BE2C (cell line): ENCODE measurements at regions not wholly inside any gene's neighbourhood (a gene's known extent, or its start where the extent isn't known, plus 50 kb on each side); places are given as distances from the start of the nearest gene placed in this dataset.

Experiments used
- DNase-seq: peaks from one replicate; pipeline ENCODE4 v3.0.0-alpha.2; 2020
- H3K27me3 ChIP-seq: fragments of 250-450 bp; sonication (Bioruptor Pico); 2 replicates; pipeline ENCODE4 v1.5.1; 2020; ENCODE audit warnings: mild to moderate bottlenecking
- H3K36me3 ChIP-seq: fragments of 250-450 bp; sonication (Bioruptor Pico); 2 replicates; pipeline ENCODE4 v1.5.1; 2020; ENCODE audit warnings: mild to moderate bottlenecking
- H3K4me1 ChIP-seq: fragments of 250-450 bp; sonication (Bioruptor Pico); 2 replicates; pipeline ENCODE4 v1.5.1; 2020
- H3K4me3 ChIP-seq: 2 replicates; pipeline ENCODE4 v1.5.1; 2011; ENCODE audit warnings: low read depth, low read length
- H3K9me3 ChIP-seq: fragments of 250-450 bp; sonication (Bioruptor Pico); 2 replicates; pipeline ENCODE4 v1.5.1; 2020
- CTCF ChIP-seq: IDR thresholded peaks from 2 replicates; pipeline ENCODE4 v1.5.1; 2012; ENCODE audit warnings: mild to moderate bottlenecking, low read depth, low read length

GRCh38 chr3:182451871-182452270, 341.4 kb upstream of the ATP11B start:
- H3K4me3 ChIP-seq = no peak overlapping the region
- no peaks in the 10 kb centered on the region for H3K9me3 ChIP-seq
- TF ChIP-seq CTCF = no peak
- no peak for DNase-seq
- H3K27me3 ChIP-seq = no peaks in the 10 kb centered on the region; the same call in 1 of the 2 replicates
- no peaks in the 10 kb centered on the region for H3K36me3 ChIP-seq
- H3K4me1 ChIP-seq = no peaks in the 10 kb centered on the region

DNA sequence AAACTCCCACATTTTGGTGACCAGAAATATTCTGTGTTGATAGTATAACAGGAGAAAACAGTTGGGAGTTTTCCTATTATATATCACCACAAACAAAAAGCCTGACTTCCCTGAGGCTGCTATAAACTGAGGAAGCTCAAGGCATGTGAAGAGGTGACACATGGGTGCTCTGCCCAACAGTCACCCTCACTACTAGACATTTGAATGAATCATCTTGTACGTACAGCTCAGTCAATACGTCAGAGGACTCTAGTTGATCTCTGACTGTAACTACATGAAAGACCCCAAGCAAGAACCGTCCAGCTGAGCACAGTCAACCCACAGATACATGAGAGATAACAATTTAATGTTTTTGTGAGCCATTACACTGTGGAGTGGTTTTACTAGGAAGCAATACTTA, 338.3 kb upstream of the ATP11B start:
- H3K4me3 ChIP-seq = no peak overlapping the region
- no peak for DNase-seq
- H3K27me3 ChIP-seq = no peaks in the 10 kb centered on the region; the same call in 1 of the 2 replicates
- H3K9me3 ChIP-seq = no peaks in the 10 kb centered on the region
- no peaks in the 10 kb centered on the region for H3K36me3 ChIP-seq
- no peak for TF ChIP-seq CTCF
- H3K4me1 ChIP-seq = no peaks in the 10 kb centered on the region

- H3K27me3 ChIP-seq = no peaks in the 10 kb centered on the region
- no peaks in the 10 kb centered on the region for H3K4me1 ChIP-seq
- DNase-seq = no peak
- no peak for TF ChIP-seq CTCF
- no peaks in the 10 kb centered on the region for H3K9me3 ChIP-seq
- no peak overlapping the region for H3K4me3 ChIP-seq
- H3K36me3 ChIP-seq = no peaks in the 10 kb centered on the region
Observed at GRCh38 chr3:182460303-182460702, 333.0 kb upstream of the ATP11B start.

DNA sequence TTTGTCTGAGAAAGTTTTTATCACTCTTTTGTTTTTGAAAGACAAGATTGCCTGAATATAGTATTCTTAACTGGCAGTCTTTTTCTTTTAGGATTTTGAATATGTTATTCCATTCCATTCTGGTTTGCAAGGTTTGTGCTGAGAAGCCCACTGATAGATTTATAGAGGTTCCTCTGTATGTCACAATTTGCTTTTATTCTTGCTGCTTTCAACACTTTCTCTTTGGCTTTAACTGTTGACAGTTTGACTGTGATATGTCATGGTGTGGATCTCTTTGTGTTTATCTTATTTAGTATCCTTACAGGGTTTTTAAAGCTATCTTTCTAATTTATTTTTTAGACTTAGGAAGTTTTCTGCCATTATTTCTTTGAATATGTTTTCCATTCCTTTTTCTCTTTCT, 331.2 kb upstream of the ATP11B start:
- Histone ChIP-seq H3K27me3 (no peaks in the 10 kb centered on the region), H3K4me1 (no peaks in the 10 kb centered on the region)
- no peak for DNase-seq

DNA sequence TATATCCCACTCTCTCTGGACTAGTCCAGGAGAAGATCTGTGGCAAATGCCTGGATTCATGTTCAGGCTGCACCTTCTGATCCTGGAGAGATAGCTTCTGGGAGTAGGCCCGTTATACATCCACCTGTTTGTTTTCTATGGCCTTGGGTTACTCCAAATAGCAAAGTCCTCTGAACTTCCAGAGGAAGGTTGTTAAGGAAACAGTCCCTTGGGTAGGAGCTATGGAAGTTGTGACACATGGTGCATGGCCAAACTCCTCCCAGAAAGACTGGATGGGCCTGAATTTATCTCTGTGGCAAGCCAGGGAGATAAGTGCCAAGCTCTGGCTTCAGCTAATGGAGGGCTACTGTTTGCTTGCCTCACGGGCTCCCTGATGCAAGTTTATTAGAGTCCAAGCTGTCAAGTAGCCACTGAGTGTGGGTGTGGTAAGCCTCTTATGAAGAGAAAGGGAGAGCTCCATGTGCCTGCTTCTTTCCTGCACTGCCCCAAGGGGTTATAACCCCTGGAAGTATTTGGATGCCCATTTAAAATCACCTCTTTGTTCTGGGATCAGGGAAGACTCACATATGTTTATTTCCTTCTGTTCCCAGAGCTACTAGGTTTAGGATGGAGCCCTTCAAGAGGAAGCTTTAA, 328.7 kb upstream of the ATP11B start:
- no peak for TF ChIP-seq CTCF
- H3K4me1 ChIP-seq = no peaks in the 10 kb centered on the region
- no peak for DNase-seq

More for the DNA sequence above, 331.2 kb upstream of the ATP11B start:
- Histone ChIP-seq H3K4me3 (no peak overlapping the region), H3K36me3 (no peaks in the 10 kb centered on the region), H3K9me3 (no peaks in the 10 kb centered on the region)
- no peak for TF ChIP-seq CTCF

DNA sequence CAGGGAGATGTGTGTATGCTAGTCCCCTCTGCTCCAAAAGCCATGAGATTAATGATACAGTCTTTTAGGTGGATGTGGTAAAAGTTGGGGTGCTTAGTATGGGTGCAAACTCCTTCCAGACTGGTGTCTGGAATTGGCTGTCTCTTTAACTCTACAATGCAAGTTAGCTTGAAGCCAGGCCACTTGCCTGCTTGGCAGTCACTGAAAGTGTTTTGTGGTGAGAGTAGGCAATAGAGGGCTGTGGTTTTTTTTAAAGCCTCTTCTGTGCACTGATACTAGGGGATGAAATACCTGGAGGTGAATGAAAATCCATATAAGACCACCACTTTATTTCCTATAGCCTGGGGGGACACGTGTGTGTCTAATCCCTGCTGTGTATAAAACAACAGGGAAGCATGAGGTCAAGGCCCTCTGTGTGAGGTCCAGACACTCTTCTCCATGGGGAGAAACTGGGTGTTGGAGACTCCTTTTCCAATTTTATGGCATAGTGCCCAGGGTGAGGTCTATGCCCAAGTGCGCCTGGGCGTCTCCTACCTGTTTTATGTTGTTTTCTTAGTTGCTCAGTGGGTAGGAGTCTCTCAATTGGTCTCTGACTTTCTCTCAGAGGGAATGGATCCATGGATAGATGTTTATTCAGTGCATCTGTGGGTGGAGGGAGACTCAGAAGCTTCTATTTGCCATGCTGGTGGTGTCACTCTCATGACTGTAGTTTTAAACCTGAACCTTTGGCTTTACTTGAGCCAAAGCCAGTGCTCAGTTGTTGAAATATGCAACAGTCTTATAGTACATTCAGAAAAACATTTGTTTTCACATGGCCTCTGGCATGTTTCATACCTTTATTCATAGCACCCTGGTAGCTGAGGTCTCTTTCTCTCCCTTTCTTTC, 327.8 kb upstream of the ATP11B start:
- H3K4me1 ChIP-seq = no peaks in the 10 kb centered on the region
- no peaks in the 10 kb centered on the region for H3K27me3 ChIP-seq
- H3K36me3 ChIP-seq = no peaks in the 10 kb centered on the region
- no peak for DNase-seq
- no peak for TF ChIP-seq CTCF
- no peak overlapping the region for H3K4me3 ChIP-seq
- H3K9me3 ChIP-seq = no peaks in the 10 kb centered on the region

More for the DNA sequence above, 328.7 kb upstream of the ATP11B start:
- no peak overlapping the region for H3K4me3 ChIP-seq
- H3K36me3 ChIP-seq = no peaks in the 10 kb centered on the region
- no peaks in the 10 kb centered on the region for H3K27me3 ChIP-seq
- H3K9me3 ChIP-seq = no peaks in the 10 kb centered on the region
